GM12891 (cell line): ENCODE measurements at regions not wholly inside any gene's neighbourhood (a gene's known extent, or its start where the extent isn't known, plus 50 kb on each side); places are given as distances from the start of the nearest gene placed in this dataset.

Experiments
- POLR2A ChIP-seq: IDR thresholded peaks from 2 replicates; pipeline ENCODE4 v1.6.1; 2011; ENCODE audit warnings: low read depth, low read length, control low read depth
- POLR2AphosphoS5 ChIP-seq: IDR thresholded peaks from 2 replicates; pipeline ENCODE4 v1.6.1; 2011; ENCODE audit warnings: low read depth, low read length, control low read depth
- POU2F2 ChIP-seq: IDR thresholded peaks from 2 replicates; pipeline ENCODE4 v1.6.1; 2011; ENCODE audit warnings: low read depth, mild to moderate bottlenecking, control low read depth, low read length, moderate library complexity
- TAF1 ChIP-seq: IDR thresholded peaks from 2 replicates; pipeline ENCODE4 v1.6.1; 2011; ENCODE audit warnings: low read depth, low read length, control low read depth

- TF ChIP-seq POU2F2 (no peak), POLR2A (no peak), POLR2AphosphoS5 (no peak), TAF1 (no peak)
Observed at GRCh38 chr9:87386490-87387025, 111.1 kb upstream of the DAPK1 start.
